ENCODE measurements at regions not wholly inside any gene's neighbourhood (a gene's known extent, or its start where the extent isn't known, plus 50 kb on each side); places are given as distances from the start of the nearest gene placed in this dataset.

GRCh38 chr2:66236816-66237802, 197.8 kb upstream of the MEIS1 start:
- TF ChIP-seq YY1 (tag by site-specific recombination; IDR thresholded peaks at IDR 0.05) (no peak), REST (tag by site-specific recombination; IDR thresholded peaks at IDR 0.05) (no peak), ZBTB20 (tag by site-specific recombination; IDR thresholded peaks at IDR 0.05) (no peak), BCL11A (tag by site-specific recombination; IDR thresholded peaks at IDR 0.05; ENCODE audit: low read depth) (no peak), CTCF (tag by site-specific recombination; IDR thresholded peaks at IDR 0.05) (no peak), ZNF639 (tag by site-specific recombination; IDR thresholded peaks at IDR 0.05) (no peak), PRDM1 (tag by site-specific recombination; IDR thresholded peaks at IDR 0.05) (no peak), RBAK (tag by site-specific recombination; IDR thresholded peaks at IDR 0.05) (no peak), ZNF24 (tag by site-specific recombination; IDR thresholded peaks at IDR 0.05) (no peak), ZNF580 (tag by site-specific recombination; IDR thresholded peaks at IDR 0.05) (no peak), ZNF560 (tag by site-specific recombination; IDR thresholded peaks at IDR 0.05; ENCODE audit: borderline replicate concordance) (no peak), PRDM4 (tag by site-specific recombination; IDR thresholded peaks at IDR 0.05) (no peak), ZNF585B (tag by site-specific recombination; IDR thresholded peaks at IDR 0.05) (no peak)
